ENCODE measurements at regions not wholly inside any gene's neighbourhood (a gene's known extent, or its start where the extent isn't known, plus 50 kb on each side); places are given as distances from the start of the nearest gene placed in this dataset.

DNA sequence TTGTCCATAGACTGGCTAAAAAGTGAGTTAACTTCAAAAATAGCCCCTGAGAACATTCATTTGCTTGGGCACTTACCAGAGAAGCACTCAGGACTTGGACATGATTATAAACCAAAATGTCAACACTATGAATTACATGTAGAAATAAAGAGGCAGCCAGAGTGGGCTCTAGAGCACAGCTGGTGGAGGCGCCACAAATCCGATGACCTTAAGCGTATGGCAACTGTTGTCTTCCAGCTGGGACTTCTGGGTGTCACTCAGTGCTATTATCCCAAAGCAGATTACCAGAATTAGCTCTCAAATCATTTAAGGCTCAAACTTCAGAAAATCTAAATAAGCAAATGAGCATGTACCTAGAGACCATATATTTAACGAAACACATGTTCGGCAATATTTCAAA lies 1255.5 kb upstream of the SLC10A2 start:
- TF ChIP-seq POLR2A (IDR thresholded peaks at IDR 0.05; ENCODE audit: low read depth, low read length) (no peak), SPI1 (IDR thresholded peaks at IDR 0.05; ENCODE audit: low read depth, low read length) (no peak)

All from GM12891 (cell line).